NAMALWA (cell line): ENCODE measurements at regions not wholly inside any gene's neighbourhood (a gene's known extent, or its start where the extent isn't known, plus 50 kb on each side); places are given as distances from the start of the nearest gene placed in this dataset.
"Not testable (repeated sequence)": the region's sequence is repeated elsewhere in the genome, so short reads cannot be mapped to it uniquely, and the experiment has no call there.

ENCODE experiments used
- DNase-seq: peaks from one replicate; pipeline ENCODE4 v3.0.0-alpha.2; 2015; ENCODE audit warnings: low spot score

DNA sequence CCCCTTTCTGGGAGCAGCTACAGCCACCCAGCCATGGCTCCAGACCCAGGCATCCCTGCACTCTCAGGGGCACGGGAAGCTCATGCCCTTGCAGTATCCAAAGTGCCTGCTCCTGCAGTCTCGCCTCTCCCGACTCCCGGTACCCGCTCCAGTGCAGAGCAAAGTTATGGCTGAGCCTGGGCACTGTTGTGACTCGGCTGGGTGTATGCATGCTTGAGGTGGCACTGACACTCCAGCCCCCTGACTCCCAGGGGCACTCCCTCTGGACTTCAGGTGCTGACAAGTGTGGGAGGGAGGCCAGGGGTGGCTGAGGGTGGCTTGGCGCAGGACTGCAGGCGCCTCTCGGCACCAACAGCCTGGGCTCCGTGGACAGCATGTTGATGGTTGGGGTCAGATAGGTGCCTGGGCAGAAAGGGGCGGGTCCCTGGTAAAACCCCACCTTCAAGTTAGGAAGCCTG is 580.1 kb upstream of the ADGRL2 start:
- no peak for DNase-seq

DNA sequence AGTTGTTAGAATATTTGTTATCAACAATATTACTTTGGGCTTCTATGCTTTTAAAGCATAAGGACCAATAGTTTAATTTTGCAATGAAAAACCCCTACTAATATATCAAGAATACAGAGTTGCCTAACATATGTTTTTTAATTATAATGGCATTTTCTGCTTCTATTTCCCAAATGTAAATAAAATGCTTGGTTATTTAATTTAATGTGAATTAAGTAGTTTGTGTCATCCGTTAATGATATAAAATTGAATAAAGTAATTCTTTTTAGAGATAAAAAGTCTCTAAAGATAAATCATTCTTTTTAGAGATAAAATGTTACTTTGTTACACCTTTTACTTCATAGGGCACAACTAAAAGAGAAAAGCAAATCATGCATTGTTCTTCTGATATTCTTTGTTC is 583.7 kb upstream of the ADGRL2 start:
- no peak for DNase-seq

DNA sequence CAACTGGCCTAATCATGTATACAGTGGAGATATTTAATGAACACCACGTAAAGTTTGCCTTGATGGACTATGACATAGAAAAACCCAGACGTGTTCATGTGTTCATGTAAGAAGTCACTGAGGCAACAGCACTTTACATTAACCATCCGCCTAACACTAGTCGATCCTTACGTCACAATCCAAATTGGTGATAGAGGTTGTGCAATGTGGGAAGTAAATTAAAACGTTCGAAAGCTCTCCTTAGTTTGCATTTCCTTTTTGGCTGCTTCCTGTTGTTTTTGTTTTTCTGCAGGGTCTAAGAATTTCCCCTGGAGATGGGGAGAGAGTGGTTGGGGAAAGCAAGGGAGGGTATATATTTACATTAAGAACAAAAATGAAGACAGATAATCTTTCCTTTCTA is 587.5 kb upstream of the ADGRL2 start:
- no peak for DNase-seq

DNA sequence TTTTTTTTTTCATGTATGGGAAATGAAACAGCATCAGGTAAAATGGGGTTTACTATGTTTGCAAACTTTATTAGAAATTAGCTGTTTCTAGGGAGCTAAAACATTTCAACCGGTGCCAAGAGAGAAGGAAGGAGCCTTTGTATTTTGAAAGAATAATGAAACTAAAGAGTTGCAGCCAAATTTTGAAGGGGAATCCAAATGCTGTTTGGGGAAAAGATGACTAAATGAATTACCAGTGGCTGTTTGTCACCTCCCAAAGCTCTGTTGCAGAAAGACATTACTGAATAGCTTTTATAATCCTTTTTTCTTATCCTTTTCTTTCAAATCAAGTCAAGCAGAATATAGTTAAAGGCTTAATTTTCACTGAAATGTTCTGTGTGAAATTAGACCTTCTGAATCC is 591.3 kb upstream of the ADGRL2 start:
- DNase-seq = no peak

DNA sequence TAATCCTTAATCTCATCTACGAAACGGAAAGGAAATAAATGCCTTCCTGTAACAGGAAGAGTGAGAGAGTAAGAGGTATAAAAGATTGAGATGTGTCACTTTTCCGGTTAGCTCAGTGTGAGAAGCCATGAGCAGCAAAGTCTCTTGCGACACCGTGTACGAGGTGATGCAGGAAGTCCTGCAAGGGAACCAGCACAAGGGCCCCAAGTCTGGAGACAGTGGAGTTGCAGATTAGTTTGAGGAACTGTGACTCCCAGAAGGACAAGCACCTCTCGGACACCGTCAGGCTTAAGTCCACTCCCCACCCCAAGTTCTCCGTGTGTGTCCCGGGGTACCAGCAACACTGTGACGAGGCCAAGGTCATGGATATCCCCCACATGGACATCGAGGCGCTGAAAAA is 592.3 kb upstream of the ADGRL2 start:
- no peak for DNase-seq

DNA sequence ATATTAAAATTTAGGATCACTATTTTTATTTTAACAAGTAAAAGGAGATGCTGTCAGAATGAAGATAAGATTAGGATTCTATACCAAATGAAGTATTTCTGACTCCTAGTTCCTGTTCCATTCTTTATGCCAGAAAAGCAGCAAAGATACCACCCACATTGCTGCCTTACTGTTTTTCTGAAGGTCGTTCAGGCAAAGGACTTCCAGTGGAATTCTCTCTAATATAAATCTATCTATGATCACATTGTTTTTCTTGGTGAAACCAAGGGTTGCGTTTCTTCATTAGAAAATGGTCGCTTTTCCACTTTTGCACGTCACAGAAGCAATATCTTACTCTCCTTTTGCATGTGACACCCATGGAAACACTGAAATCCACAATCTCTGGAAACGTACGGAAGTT is 594.8 kb upstream of the ADGRL2 start:
- DNase-seq = no peak

DNA sequence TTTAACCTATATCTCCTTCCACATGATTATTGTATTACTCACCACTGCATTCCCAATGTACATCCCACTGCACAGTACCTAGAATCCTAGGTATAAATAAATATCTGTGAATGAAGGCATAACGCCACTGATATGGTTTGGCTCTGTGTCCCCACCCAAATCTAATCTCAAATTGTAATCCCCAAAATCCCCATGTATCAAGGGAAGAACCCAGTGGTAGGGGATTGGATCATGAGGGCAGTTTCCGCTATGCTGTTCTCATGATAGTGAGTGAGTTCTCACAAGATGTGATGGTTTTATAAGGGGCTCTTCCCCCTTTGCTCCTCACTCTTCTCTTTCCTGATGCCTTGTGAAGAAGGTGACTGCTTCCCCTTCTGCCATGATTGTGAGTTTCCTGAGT is 599.0 kb upstream of the ADGRL2 start:
- no peak for DNase-seq

DNA sequence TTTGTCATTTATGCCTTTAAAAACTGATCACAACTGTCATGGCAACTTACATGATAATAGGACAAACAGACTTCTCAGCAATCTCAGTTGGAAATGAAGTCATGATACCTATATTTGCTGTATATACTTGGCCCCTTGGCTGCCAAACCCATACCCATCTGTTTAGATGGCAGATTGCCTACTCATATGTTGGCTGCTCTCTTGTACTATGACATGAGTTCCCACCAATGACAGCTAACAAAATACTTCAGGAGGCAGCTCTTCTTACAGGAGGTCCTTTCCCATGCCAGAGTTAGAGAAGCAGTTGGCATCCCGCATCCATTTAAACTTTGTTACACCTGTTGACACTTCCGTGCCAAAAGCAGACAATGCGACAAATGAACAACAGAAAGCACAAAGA is 603.1 kb upstream of the ADGRL2 start:
- no peak for DNase-seq

DNA sequence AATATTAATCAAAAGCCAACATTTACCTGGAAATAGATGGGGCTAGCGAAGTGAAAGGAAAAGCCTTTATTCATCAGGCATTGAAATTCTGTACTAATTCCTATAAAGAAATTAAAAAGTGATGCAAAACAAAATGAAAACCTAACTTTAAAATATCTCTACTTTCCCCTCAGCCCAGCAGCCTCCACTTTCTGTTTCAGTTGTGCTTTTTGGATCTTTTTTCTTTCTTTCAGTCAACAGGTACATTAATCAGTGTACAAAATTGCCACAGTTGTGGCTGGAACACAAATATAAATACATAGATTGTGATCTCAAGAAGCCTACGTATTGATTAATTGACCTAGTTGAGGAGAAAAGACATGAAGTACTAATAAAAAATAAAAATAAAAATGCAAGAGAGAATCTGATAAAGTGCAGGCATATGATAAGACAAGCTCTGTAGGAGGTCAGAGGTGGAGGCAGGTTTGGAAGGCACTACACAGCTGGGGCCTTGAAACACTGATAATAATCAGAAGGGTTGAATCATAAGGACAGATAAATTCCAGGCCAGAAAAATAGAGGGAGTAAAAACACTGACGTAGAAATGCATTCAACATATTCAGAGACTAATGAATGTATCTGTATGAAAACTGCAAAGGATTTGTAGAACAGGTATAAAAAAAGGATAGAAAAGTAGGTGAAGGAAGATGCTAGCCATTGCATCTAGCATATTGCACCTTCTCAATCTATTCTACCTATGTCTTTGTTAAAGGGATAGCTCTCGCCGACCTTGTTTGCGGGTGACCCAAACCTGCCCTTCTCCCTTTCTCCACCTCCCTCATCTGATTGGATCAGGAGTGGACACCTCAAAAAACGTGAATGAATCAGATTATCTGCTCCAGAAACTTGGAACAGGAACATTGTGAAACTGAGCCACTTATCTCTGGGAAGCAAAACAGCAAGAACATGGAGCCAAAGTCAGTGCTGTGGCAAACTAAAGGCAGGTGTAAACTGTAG is 607.8 kb upstream of the ADGRL2 start:
- DNase-seq = no peak

DNA sequence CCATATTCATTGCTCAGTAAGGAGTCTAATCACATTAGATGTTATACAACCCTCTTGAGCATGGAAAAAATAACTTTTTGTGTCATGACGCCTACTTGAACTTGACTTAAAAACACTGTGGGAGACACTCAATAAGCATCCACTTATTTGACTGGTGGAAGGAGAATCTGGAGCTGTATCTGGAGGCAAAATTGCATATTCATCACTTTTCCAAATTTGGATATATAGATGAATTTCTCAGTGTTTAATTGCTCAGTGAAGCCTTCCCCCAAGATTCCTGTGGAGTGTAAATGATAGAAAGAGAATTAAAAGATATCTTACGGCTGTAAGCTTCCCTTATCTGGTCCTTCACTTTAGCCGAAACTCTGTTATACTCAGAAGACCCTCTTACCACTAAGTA is 610.7 kb upstream of the ADGRL2 start:
- DNase-seq = no peak

DNA sequence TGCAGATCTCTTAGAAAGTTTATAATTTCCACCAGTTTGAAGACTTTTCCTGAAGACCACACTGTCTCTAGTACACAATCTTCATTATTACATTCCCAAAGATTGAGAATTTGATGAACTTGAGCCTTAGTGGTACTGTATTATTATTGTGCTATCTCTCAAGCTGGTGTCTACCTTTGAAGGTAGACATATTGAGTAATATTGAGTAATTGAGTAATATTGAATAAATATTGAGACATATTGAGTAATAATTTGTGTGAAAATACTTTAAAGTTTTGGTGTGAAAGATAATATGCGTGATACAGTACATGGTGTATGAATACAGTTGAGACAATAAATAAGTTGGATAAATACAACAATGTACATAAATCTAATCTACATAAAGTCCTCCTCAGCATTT is 613.1 kb upstream of the ADGRL2 start:
- DNase-seq = no peak

DNA sequence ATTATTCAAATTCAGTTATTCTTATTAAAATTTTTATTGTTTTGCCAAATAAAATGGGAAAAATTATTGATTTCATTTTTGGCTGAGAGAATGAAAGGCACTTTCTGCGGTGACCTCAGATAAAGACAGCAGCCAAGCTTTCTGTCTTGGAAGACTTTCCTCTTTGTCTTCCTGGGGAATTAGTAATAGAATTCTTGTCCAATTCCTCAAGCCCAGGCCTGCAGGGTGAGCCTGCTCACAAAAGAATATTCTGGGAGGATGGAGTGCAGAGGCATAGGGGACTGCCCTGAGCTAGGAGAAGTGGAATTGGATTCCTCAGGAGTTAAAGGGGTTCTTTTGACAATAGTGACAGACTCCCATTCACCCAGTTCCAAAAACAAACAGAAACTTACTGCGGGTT is 614.5 kb upstream of the ADGRL2 start:
- no peak for DNase-seq

DNA sequence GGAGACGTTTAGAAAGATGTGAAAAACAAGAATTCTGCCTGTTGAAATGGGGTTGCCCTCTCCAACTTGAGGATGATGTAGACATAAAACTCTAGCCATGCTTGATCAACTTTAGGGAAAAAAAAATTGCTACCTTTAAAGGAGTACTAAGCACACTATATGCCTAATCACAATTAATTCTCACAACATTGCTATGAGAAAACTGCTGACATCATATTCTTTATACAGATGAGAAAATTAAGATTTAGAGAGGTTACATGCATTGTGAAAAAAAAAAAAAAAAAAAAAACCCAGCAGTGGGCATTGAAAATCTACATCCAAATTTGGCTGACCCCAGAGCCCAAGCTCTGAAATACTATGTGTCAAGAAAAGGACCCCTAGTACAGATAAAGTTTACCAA is 617.2 kb upstream of the ADGRL2 start:
- DNase-seq = no peak

DNA sequence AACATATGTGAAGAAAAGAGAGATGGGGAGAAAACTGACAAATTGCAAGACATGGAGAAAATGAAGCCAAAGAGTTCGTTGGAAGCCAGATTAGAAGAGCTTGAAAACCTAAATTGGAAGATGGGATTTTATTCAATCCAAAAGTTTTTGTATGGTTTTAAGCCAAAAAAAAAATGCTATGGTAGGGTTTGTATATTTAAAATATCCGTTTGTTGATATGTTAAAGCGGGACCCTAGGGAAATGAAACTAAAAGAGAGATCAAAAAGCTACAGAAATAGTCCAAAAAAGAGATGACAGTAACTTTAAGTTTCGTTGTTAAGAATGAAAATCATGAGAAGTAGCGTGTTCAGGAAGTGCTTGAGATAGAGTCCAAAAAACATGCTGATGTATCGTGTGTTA is 617.7 kb upstream of the ADGRL2 start:
- DNase-seq = peak; percentile 24

DNA sequence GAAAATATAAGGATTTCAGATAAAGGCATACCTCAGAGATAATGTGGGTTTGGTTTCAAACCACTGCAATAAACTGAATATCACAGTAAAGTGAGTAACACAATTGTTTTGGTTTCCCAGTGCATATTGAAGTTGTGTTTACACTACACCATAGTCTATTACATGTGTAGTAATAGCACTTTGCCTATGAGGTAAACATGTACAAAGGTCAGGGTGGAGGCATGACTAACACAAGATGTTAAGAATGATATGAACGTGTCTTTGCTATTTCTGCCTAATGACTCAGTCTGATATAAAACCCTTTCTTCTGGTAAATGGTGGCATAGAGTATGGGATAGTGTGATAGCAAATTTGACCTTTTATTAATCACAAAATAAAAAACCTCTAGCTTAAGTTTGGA is 621.5 kb upstream of the ADGRL2 start:
- DNase-seq = no peak

DNA sequence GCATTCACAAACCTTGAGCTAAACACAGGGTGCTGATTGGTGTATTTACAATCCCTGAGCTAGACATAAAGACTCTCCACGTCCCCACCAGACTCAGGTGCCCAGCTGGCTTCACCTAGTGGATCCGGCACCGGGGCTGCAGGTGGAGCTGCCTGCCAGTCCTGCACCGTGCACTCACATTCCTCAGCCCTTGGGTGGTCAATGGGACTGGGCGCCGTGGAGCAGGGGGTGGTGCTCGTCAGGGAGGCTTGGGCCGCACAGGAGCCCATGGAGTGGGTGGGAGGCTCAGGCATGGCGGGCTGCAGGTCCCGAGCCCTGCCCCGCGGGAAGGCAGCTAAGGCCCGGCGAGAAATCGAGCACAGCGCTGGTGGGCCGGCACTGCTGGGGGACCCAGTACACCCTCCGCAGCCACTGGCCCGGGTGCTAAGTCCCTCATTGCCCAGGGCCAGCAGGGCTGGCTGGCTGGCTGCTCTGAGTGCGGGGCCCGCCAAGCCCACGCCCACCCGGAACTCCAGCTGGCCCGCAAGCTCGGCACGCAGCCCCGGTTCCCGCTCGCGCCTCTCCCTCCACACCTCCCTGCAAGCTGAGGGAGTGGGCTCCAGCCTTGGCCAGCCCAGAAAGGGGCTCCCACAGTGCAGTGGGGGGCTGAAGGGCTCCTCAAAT is 622.2 kb upstream of the ADGRL2 start:
- DNase-seq = not testable (repeated sequence)

DNA sequence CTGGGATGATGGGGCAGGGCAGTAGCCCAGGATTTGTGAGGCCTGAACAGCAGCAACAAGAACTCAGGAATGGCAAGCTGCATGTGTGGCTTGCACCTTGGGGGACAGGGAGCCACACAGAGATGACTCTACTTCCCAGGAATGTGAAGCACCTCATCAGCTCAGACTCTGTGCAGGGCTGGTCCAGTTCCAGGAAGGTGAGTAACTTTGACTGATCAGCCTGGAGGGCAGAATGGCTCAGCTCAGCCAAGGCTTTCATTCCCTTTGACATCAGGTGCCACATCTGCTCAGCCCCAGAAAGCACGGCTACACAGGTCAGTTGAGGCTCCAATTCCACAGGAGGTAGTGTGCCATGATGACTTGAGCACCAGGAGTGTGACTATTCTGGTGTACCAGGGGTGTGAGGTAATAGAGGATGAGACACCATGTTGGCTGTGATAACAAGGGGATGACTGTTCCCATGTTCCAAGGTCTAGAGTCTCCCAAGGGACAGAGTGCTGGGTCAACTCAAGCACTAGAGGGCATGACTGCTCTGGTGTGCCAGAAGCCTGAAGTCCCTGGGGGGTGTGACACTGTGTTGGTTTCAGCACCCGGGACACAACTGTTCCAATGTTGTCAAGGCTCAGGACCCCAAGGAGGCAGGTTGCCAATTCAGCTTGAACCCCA is 625.8 kb upstream of the ADGRL2 start:
- DNase-seq = no peak

DNA sequence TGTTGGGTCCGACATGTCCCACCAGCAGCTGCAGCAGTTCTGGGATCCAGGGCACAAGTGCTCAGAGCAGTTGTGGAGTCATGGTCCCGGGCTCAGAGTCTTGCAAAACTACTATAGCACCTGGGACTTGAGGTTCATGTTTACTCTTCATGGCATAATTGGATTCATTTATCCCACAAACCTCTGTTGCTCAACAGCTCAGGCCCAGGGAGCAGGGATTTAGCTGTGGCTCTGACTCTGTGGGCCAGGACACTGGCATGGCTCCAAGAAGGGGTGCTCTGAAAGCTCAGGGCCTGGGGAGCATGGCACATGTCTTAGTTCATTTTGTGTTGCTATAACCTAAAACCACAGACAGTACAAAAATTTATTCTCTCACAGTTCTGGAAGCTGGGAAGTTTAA is 626.7 kb upstream of the ADGRL2 start:
- no peak for DNase-seq

DNA sequence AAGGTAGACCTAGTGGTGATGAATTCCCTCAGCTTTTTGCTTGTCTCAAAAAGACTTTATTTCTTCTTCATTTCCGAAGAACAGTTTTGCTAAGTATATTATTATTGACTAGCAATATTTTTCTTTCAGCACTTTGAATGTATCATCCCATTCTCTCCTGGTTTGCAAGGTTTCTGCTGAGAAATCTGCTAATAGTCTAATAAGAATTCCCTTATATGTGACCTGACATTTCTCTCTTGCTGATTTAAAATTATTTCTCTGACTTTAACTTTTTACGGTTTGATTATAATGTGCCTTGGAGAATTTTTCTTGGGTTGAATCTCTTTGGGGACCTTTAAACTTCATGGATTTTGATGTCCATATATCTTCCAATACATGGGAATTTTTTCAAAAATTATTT is 628.3 kb upstream of the ADGRL2 start:
- no peak for DNase-seq

DNA sequence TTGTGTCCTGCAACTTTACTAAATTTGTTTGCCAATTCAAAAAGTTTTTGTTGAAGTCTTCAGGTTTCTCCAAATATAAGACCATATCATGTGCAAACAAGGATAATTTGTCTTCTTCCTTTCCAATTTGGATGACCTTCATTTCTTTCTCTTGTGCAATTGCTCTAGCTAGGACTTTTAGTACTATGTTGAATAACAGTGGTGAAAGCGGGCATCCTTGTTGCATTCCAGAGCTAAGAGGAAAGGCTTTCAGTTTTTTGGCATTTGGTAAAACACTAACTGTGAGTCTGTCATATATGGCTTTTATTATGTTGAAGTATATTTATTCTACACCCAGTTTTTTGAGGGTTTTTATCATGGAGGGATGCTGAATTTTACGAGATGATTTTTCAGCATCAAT is 630.0 kb upstream of the ADGRL2 start:
- DNase-seq = no peak

DNA sequence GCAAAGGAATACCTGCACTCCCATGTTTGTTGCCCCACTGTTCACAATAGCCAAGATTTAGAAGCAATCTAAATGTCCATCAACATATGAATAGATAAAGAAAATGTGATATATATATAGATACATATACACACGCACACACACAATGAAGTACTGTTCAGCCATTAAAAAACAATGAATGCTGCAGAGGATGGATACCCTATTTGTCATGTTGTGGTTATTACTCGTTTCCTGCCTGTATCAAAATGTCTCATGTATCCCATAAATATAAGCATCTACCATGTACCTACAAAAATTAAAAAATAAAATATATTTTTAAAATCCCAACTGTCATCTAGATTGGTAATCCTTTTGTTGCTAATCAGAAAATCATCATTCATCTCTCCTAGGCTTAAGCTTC is 634.8 kb upstream of the ADGRL2 start:
- DNase-seq = no peak

DNA sequence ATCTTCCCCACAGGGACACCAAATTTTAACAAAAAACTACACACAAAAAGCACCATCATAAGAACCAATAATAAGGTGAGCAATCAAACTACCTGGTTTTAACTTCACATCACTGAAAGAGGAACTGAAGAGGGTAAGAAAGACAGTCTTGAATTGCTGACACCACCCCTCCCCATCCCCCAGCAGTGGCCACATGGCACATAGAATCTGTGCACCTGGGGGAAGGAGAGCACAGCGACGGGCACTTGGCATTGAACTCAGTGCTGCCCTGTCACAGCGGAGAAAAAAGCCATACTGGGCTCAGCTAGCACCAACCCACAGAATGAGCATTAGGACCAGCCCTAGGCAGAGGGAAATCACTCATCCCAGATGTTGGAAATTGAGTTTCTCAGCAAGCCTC is 640.0 kb upstream of the ADGRL2 start:
- no peak for DNase-seq

DNA sequence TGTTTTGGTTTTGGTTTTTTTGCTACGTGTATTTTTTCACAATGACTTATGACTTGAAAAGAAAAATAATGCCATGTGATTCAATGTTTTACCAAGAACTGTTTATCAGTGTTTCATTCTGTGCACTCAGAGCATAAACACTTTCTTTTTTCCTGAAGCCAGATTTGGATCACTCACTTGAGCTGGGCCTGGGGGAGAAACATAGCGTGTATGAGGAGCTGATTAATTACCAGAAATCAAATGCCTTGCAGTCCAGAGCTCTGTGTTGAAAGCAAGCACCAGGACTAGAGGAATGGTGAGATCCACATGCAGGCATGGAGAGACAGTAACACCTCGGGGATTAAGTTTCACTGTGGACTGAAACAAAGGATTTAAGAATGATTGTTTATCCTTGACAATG is 642.1 kb upstream of the ADGRL2 start:
- no peak for DNase-seq
